Esophagus squamous epithelium (tissue), 5 donors: ENCODE measurements at regions not wholly inside any gene's neighbourhood (a gene's known extent, or its start where the extent isn't known, plus 50 kb on each side); places are given as distances from the start of the nearest gene placed in this dataset.

Experiments used
- DNase-seq: peaks from one replicate; lab custom pipeline; 2025; lab: John Stamatoyannopoulos, UW
- H3K27ac ChIP-seq, 4 donors: fragments of 200-600 bp; sonication (generic); one replicate each; pipeline ENCODE4 v1.5.1; 2016 to 2019; ENCODE audit warnings: mild to moderate bottlenecking in 1 of 4
- H3K27me3 ChIP-seq, 4 donors: fragments of 200-600 bp; sonication (generic); 1 replicate in 3 of 4; 2 replicates in 1 of 4; pipeline versions ENCODE4 v1.5.1 to v1.6.0; 2017 to 2021; ENCODE audit warnings: antibody characterized with exemption in 1 of 4
- H3K36me3 ChIP-seq, 3 donors: fragments of 200-600 bp; sonication (generic); one replicate each; pipeline ENCODE4 v1.5.1; 2016 to 2019
- H3K4me1 ChIP-seq, 3 donors: fragments of 200-600 bp; sonication (generic); one replicate each; pipeline ENCODE4 v1.5.1; 2017 to 2019
- H3K4me3 ChIP-seq, 4 donors: fragments of 200-600 bp; sonication (generic); 1 replicate in 3 of 4; 2 replicates in 1 of 4; pipeline ENCODE4 v1.5.1; 2016 to 2019; ENCODE audit warnings: mild to moderate bottlenecking in 2 of 4, moderate library complexity in 1 of 4
- H3K9me3 ChIP-seq, 3 donors: fragments of 200-600 bp; sonication (generic); one replicate each; pipeline ENCODE4 v1.5.1; 2016 to 2019
- POLR2A ChIP-seq, 4 donors: fragments of 450-650 bp; IDR thresholded peaks; one replicate each; pipeline ENCODE4 v1.6.1; 2017; ENCODE audit warnings: antibody characterized with exemption in 4 of 4, mild to moderate bottlenecking in 4 of 4, moderate library complexity in 3 of 4
- whole genome bisulfite sequencing, 2 donors: methylation state at CpG; one replicate each; pipeline ENCODE4 v1.1.5; 2018; 5-methylcytosine and 5-hydroxymethylcytosine counted together
- intact Hi-C: fragments of 100-400 bp; cut with DNase I; formaldehyde crosslinking; loops from one replicate; pipeline ENCODE4 v1.15.0; 2022
- TF ChIP-seq, protein P1 (sequence below), 6 experiments: fragments of 450-650 bp in 4 of 6; fragments of 200-600 bp in 2 of 6; sonication (generic) in 2 of 6; IDR thresholded peaks; one replicate each; pipeline ENCODE4 v1.5.1; 2016 to 2019; ENCODE audit warnings: antibody characterized with exemption in 6 of 6, mild to moderate bottlenecking in 4 of 6, moderate library complexity in 4 of 6
- donor health status: DM: yes; HTN: yes; CAD: no.

DNA sequence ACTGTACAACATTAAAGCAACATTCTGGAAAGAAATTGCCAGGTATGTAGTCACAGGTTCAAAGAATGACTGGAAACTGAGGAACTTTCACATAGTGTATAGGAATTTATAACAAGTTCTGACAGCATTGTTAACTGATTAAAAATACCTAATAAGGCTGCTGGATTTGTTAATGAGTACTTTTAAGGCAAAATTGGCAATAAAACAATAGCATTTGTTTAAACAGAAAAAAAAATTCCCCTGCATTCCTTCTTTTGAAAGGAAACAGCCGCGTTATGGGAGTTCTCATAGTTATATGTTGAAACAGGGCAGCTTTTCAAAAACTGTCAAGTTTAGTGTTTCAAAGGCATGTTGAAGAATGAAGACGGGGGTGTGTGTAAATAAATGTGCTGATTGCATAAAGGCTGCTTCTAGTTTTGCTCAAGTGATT lies 282.5 kb upstream of the FAT1 start:
- DNase-seq = no peak
- TF ChIP-seq, protein P1, sequence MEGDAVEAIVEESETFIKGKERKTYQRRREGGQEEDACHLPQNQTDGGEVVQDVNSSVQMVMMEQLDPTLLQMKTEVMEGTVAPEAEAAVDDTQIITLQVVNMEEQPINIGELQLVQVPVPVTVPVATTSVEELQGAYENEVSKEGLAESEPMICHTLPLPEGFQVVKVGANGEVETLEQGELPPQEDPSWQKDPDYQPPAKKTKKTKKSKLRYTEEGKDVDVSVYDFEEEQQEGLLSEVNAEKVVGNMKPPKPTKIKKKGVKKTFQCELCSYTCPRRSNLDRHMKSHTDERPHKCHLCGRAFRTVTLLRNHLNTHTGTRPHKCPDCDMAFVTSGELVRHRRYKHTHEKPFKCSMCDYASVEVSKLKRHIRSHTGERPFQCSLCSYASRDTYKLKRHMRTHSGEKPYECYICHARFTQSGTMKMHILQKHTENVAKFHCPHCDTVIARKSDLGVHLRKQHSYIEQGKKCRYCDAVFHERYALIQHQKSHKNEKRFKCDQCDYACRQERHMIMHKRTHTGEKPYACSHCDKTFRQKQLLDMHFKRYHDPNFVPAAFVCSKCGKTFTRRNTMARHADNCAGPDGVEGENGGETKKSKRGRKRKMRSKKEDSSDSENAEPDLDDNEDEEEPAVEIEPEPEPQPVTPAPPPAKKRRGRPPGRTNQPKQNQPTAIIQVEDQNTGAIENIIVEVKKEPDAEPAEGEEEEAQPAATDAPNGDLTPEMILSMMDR (IDR thresholded peaks at IDR 0.05) = no peak
- TF ChIP-seq POLR2A (IDR thresholded peaks at IDR 0.05) = no peak

DNA sequence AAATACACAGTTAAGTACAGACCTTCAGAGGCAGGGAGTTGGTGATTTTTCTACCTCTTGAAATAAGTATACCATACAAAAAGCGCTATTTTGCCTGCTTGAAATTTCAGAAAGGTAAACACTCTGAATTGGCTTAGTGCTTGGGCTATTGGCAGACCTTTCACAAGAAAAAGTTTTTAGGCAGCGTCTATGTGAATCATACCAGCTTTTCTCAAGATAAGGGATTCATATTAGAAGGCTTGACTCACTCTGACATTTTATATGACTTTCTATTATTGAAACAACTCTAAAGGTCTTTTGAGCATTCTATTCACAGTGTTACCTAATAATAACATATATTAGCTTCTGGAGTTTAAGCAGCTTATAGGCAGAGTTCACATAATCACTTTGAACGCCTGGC lies 286.4 kb upstream of the FAT1 start:
- Histone ChIP-seq H3K4me1 (peaks cover 0 to 10% (median 0%) of the 10 kb centered on the region in 3 donors), H3K9me3 (peaks cover 0 to 3% (median 0%) of the 10 kb centered on the region in 3 donors)
- DNase-seq = no peak

More for the DNA sequence above, 282.5 kb upstream of the FAT1 start:
- 6 to 19% methylated on average over 3 of the region's 3 CpGs for WGBS, 2 donors
- Histone ChIP-seq H3K27me3 (no peaks in the 10 kb centered on the region), H3K4me1 (peaks cover 0 to 10% (median 0%) of the 10 kb centered on the region in 3 donors), H3K4me3 (no peak overlapping the region), H3K36me3 (no peaks in the 10 kb centered on the region), H3K9me3 (peaks cover 0 to 3% (median 0%) of the 10 kb centered on the region in 3 donors), H3K27ac (no peak overlapping the region)
- intact Hi-C loops = no loop called here

DNA sequence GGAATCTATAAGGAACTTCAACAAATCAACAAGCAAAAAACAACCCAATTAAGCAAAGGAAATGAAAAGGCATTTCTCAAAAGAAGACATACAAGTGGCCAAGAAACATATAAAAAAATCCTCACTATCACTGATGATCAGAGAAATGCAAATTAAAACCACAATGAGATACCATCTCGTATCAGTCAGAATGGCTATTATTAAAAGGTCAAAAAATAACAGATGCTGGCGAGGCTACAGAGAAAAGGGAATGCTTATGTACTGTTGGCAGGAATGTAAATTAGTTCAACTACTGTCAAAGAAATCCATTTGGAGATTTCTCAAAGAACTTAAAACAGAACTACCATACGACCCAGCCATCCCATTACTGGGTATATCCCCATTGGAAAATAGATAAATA lies 292.4 kb upstream of the FAT1 start:
- Histone ChIP-seq H3K9me3 (no peaks in the 10 kb centered on the region), H3K27me3 (no peaks in the 10 kb centered on the region), H3K4me1 (no peaks in the 10 kb centered on the region), H3K36me3 (no peaks in the 10 kb centered on the region), H3K4me3 (no peak overlapping the region), H3K27ac (no peak overlapping the region)
- DNase-seq = no peak
- intact Hi-C loops = no loop called here
- 52 to 81% methylated on average over 3 of the region's 3 CpGs for whole genome bisulfite sequencing, 2 donors
- TF ChIP-seq, protein P1 (IDR thresholded peaks at IDR 0.05) = no peak
- TF ChIP-seq POLR2A (IDR thresholded peaks at IDR 0.05) = no peak

More for the DNA sequence above, 286.4 kb upstream of the FAT1 start:
- Histone ChIP-seq H3K27ac (no peak overlapping the region), H3K4me3 (no peak overlapping the region), H3K27me3 (no peaks in the 10 kb centered on the region), H3K36me3 (no peaks in the 10 kb centered on the region)
- TF ChIP-seq, protein P1 (IDR thresholded peaks at IDR 0.05) = no peak
- TF ChIP-seq POLR2A (IDR thresholded peaks at IDR 0.05) = no peak
- WGBS, 2 donors = 39 to 62% methylated on average over 3 of the region's 3 CpGs
- intact Hi-C loops = no loop called here

DNA sequence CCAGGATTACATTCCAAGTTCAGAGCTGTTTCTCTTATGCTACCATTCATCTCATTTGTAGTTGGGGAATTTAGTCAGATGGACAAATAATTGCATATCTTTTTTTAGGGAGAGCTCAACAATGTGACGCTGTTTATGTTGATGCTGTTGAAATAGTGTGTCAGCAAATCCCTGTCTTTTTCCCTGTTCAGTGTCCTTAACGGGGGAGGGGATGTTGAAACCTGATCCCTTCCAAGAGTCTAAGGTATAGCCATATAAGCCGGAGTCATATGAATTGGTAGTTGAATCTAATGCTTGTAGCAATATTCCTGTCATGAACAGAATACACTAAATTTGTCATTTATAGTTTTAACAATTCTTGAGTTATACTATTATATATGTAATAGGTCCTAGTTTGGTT lies 293.5 kb upstream of the FAT1 start:
- no peak overlapping the region for H3K4me3 ChIP-seq
- no peak for TF ChIP-seq POLR2A (IDR thresholded peaks at IDR 0.05)
- TF ChIP-seq, protein P1 (IDR thresholded peaks at IDR 0.05) = no peak
- H3K36me3 ChIP-seq = no peaks in the 10 kb centered on the region
- no peaks in the 10 kb centered on the region for H3K4me1 ChIP-seq
- no peaks in the 10 kb centered on the region for H3K9me3 ChIP-seq
- WGBS, 2 donors = 68 to 72% methylated on average over 3 of the region's 3 CpGs
- H3K27ac ChIP-seq = no peak overlapping the region
- intact Hi-C loops = no loop called here
- no peaks in the 10 kb centered on the region for H3K27me3 ChIP-seq
- no peak for DNase-seq

DNA sequence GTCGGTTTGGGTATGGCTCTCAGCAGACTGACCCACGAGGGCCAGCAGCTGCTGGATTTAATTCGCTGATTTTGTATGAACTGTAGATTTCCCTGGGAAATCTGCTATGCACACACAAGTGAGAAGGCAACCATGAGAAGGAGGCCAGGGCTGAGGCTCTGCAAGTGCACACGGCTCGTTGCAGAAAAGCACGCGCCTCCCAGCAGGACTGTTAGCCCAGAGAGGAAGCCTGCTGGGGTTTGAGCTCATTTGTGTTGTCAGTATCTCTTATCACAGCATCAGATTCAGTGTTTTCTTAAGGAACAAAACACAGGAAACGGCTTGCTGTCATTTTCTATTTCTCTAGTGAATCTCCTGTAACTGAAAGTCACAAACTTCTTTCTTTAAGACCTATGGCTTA lies 296.2 kb upstream of the FAT1 start:
- Histone ChIP-seq H3K4me1 (no peaks in the 10 kb centered on the region), H3K36me3 (no peaks in the 10 kb centered on the region), H3K4me3 (no peak overlapping the region), H3K27ac (no peak overlapping the region), H3K9me3 (no peaks in the 10 kb centered on the region), H3K27me3 (no peaks in the 10 kb centered on the region)
- intact Hi-C loops = no loop called here
- TF ChIP-seq, protein P1 (IDR thresholded peaks at IDR 0.05) = no peak
- no peak for TF ChIP-seq POLR2A (IDR thresholded peaks at IDR 0.05)
- 75 to 78% methylated on average over 6 to 8 of the region's 8 CpGs for WGBS, 2 donors
- DNase-seq = no peak
